Glomerular visceral epithelial cell (primary cell): ENCODE measurements at regions not wholly inside any gene's neighbourhood (a gene's known extent, or its start where the extent isn't known, plus 50 kb on each side); places are given as distances from the start of the nearest gene placed in this dataset.

Experiments
- DNase-seq: peaks from one replicate; pipeline ENCODE4 v3.0.0-alpha.2; 2016; ENCODE audit errors: extremely low spot score

DNA sequence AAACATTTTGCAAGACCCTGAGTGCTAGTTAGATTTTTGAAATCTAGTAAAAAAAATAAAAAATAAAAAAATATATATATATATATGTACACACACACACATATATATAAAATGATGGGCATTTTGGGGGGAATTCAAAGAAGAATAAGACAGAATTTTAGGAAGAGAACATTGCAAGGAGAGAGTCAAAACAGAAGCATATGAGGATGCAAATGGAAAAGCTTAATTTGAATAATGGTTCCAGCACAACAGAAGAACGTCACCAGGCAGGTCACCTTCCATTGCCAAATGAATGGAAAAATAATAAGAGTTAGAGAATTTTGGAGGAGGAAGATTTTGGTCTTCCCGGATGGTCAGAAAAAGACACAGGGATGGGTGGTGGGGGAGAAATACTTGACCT is 1097.2 kb downstream of the BCL11A start:
- no peak for DNase-seq

DNA sequence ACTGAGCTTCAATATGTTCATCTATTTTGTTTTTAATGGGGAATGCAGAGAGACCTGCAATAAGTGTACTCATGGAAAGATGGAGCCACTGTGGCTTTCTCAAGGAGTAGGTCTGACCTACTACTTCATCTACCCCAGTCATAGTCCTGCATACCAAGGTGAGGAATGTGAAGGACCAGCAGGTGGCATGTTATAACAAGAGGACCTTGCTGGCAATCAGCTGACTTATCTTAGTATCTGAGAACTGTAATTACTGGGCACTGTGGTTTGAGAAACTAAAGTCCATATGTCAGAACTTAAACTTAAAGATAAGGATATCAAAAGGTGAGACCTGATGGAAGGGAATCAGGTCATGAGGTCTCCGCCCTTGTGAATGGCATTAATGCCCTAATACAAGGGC is 1104.2 kb downstream of the BCL11A start:
- no peak for DNase-seq

DNA sequence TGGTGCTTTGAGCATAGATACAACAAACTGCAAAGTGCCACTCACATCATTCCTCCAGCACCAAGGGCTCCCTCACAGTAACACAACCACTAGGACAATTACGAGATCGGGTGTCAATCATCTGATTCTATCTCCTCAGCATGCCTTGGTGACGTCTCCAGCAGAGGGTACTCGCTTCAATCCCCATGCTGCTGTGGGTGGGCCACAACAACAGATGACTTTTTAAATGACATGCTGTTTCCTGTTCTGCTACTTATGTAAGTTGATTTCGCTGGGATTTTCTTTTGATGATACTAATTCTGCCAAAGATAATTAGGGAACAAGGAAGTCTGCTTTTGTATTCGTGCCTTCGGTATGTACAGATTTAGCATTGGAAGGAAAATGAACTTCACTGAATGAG is 1113.0 kb downstream of the BCL11A start:
- no peak for DNase-seq

DNA sequence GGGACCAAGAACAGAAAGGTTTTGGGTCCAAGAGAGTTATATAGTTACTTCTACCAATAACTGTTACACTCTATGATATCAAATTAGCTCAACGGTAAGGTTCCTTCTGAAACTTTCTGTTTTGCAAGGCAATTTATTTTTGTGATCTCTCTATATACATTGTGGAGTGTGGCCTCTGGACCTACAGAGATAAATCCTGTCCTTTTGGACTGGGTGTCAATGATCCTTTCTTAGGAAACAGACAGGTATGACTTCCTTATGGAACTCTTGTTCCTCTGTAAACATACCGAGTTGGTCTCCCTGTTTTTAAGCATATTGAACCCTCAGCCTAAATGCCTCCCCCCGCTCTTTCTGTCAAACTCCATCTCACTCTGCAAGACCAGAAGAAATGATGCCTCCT is 1117.8 kb downstream of the BCL11A start:
- DNase-seq, result no peak

DNA sequence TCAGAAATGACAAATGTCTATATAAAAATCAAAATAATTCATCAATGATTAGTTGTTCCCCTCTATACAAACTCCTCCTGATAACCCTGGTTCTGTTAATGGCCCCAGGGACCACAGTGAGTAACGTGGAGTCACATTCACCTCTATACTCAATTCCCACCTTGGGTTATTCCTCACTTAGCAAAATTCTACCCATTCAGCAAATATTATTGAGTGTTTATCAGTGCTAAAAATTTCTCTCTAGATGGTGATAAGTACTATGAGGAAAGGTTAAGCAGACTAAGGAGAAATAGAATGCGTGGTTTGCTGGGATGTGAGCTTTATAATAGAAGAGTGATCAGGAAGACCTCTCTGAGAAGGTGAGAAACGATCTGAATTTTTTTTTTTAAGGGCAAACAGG is 1124.5 kb downstream of the BCL11A start:
- no peak for DNase-seq

DNA sequence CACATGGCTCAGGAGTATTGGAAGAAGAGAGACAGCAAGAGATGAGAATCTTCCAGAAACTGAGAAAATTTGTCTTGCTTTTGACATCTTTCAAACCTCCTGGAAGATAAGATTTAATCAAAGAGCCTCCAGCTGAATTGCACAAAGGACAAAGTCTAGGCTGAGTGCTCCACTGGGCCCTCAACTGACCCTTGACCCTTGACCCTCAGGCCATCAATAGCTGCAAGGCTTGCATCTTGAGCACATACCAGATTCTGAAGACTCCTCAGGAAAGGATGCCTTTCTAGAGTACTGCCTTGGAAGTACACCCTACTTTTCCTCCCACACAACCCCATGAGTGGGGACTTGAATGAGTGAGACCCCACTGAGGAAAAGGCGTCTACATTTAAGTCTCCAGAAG is 1125.5 kb downstream of the BCL11A start:
- no peak for DNase-seq

DNA sequence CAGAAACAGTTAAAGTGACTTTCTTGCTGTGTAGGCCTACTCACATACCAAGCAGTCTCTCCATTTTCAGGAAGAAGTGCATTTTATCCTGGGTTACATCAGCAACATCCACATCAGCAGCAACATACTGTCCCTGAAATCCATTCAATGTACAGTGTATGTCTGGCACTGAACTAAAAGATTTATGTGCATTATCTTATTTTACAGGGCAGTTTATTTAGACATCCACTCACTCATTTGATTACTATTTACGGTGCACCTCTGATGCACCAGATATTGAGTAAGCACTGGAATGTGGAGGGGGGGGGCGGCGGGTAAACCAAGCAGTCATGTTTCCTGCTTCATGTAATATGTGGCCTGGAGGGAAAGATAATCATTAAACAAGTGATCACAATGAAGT is 1128.2 kb downstream of the BCL11A start:
- no peak for DNase-seq

DNA sequence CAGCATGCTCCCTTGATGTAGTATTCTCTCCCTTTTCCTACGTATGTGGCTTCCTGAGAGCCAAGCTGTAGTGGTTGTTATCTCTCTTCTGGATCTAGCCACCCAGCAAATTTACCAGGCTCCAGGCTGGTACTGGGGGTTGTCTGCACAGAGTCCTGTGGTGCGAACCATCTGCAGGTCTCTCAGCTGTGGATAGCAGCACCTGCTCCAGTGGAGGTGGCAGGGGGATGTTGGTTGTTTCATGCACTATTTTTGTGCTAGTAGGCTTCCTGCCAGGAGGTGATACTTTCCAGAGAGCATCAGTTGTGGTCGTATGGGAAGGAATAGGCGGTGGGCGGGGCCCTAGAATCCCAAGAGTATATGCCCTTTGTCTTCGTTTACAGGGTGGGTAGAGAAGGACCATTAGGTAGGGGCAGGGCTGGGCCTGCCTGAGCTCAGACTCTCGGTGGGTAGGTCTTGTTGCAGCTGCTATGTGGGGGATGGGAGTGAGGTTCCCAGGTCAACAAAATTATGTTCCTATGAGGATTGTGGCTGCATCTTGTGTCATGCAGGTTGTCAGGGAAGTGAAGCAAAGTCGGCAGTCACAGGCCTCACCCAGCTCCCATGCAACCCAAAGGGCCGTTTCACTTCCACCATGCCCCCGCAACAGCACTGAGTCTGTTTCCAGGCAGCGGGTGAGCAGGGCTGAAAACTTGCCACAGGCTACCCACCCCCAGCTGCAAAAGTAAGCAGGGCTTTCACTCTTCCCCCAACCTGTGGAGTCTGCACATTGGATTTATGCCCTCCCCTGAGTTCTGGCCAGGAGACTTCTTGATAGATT is 1139.5 kb downstream of the BCL11A start:
- DNase-seq, result no peak

DNA sequence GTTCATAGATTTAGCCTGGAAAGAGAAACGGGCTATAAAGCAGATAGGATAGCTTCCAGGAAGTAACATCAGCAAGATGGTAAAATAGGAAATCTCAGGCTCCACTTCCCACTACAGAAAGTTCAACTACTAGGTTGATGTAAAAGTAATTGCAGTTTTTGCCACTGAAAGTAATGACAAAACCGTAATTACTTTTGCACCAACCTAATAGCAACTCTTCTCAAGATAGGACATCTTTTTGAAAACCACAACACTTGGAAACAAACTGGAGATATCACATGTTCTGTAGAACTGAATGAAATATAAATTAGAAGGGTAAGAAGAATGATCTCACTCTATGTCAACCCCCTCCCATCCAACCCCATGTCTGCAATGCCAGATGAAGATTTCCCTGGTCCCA is 1154.3 kb downstream of the BCL11A start:
- DNase-seq, result no peak

DNA sequence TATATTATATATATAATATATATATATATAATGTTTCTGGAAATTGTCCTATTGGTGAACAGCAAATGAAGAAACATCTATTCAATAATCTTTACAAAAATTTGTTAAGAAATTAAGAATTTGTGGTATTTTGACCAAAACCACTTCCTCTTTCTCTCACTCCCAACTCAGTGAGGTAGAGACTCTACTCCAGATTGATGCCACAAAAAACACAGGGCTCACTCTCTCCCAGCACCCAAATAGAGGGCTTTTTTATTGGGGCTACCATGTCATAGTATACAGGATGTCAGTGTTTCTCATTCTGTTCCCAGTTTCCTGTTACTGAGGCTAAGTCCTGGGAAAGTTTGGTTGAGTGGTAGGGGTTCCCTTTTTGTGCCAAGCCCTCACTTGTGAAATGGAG is 1155.4 kb downstream of the BCL11A start:
- no peak for DNase-seq

DNA sequence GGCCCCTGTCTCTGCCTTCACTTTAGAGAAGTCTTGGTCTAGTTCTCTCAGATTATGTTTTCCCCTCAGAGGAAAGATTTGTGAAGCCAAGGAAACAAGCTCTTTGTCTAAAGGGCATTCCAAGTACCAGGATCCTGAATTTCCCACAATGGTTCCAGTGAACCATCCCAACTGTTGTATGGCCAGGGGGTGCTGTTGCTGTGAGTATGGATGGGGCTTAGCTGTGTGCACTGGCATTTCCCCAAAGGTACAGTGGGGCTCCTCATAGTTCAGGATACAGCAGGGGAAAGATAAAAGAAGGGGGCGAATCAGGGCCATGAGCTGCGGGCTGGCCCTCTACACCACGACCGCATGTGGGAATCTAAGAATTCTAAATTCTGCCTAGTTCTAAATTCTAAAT is 1154.0 kb upstream of the FANCL start:
- no peak for DNase-seq

DNA sequence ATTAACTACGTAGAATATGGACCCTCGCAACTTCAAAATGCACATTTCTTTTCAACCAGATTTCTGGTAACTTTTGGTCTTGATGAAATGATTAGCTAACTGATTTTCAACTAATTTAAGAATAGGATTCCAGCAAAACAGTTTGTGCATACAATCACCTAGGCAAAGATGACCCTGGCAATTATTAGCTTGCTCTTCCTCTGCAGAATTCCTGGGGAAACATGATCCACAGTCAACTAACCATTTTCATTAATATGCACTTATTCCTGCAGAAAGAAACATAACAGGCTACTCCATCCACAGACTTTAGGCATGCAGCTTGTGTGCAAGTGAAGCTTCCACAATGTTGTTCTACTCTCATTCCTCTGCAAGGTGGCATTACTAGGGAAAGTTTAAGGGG is 1150.8 kb upstream of the FANCL start:
- no peak for DNase-seq

DNA sequence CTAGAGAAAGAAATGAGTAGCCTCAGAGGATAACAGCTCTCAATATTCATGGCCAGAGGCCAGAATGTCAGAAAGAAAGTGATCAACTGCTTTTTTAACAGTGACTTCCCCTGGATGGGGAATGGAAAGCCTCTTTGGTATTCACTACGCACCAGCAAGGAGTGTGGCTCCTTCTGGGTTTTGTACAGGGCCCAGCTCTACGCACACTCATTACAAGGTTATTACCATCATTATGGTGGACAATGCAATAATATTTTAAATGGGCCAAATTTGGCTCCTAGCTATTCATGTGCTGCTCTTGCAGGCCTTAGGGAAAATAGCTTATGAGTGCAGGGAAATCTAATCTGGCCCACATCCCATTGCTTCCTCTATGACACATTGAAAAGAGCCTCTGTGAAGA is 1149.5 kb upstream of the FANCL start:
- no peak for DNase-seq

DNA sequence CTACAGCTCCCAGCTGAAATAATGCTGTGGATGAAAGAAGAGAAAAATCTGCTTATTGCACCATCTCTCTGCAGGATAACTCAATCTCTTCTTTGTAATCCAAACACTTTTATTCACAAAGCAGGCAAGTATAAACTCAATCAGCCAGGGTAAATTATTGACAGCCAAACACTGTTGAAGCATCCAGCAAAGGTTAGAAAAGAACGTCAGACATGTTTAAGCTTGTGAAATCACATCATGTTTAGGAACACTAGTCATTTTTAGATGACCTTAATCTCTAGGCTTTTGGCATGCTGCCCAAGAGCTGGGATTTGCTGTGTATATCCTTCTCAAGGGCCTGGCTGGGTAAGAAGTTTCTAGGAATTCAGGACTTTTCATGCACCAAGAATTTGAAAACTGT is 1148.1 kb upstream of the FANCL start:
- DNase-seq, result peak; percentile 9

DNA sequence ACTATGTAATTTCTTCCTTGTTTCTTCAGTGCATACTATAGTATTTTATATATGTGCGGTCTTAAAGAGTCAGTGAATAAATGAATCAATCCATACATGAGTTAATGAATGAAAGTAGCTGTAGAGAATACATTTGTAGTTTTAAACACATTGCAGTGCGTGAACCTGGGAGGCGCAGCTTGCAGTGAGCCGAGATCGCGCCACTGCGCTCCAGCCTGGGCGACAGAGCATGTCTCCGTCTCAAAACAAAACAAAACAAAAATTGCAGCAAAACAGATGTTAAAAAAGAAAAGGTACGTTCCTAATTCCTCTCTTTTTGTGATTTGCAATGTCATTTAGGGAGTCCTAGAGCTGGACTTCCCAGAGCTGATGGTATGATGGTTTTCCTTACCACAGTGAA is 1144.8 kb upstream of the FANCL start:
- no peak for DNase-seq

DNA sequence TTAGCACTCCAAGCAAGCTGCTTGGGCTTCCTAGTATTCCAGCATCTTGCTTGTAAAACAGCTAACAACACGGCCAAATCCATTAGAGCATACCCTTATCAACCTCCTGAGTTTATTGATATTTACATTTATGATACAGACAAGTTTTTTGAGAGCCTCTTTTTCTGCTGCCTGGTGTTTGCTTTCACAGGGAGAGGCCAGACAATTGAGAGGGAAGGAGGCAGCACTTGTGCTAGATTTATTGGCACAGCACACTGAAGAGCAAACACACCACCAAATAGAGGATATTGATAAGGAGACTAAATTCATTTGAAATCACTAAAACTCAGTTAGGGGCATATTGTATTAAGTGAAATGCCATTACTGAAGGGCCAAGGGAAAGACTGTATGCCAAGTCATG is 1142.3 kb upstream of the FANCL start:
- no peak for DNase-seq

DNA sequence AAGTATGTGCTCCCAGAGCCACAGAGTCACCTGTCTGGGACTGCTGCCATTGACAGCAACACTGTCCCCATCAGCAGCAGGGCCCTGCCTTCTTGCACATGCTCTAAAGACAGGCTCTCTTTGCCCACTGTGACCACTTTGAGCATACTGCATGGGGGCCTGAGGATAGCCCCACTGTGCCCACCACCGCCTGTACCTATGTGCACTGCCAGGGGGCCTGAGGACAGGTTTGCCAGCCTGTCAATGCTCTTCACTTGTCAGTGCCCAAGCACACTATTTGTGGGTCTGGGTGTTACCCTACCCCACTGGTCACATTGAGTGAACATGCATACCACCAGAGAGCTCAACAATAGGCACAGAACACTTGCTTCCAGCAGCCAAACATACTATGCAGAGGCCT is 1137.0 kb upstream of the FANCL start:
- DNase-seq, result no peak

DNA sequence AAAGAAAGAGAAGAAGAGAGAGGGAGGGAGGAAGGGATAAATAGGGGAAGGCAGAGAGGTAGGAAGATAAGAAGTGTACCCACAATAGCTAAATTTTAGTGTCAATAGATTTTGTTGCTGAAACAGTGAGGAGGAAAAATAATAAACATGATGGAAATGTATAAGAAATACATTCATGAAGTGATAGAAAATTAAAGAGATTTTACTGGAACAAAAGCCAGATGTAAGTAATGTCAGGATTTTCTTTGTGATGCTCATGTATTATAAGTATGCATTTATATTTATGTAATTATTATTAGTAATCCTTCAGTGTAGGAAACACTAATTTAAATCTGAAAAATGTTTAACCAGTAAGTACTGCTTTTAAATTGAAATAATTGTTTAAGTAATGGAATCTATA is 1125.2 kb upstream of the FANCL start:
- no peak for DNase-seq

DNA sequence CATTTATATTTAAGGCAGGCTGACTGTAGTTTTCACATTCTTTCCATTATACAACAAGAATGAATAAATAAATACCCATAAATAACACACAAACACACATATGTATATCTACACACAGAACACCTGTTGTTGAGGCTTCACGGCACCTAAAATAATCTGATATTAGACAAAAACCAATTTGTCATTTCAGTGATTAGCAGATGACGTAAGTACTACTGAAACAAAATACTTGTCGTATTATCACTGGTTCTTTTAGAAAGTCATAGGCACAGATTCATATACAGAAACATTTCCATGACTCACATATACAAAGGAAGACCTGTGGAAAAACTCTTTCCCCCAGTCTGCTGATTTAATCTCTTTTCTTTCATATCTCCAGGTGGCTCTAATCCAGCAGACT is 1113.4 kb upstream of the FANCL start:
- DNase-seq, result no peak

DNA sequence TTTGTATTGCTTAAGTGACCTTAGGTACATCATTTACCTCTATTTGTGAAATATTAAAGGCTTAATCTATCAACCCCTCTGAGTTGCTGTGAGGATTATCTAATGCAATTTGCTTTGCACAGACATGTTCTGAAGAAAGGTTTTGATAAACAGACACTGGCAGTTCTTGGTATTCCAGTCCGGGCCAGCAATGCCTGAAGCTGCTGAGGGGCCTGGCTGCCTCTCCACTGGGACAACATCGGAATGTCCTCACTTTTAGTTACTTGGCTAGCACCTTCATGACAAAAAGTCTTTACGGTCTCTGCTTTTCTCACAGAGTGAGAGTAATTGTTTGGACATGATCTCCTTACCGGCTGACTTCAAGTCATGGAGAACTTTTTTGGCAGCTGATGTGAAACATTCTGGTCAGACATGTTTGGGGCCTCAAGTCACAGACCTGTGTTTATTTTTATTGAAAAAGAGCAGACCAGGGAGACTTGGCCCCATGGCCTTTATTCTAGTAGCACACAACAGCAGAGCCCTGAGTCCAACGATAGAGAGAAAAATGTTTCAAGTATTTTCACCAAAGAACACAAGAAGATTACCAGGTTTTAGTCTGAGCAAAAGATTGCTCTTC is 1112.3 kb upstream of the FANCL start:
- DNase-seq, result no peak

DNA sequence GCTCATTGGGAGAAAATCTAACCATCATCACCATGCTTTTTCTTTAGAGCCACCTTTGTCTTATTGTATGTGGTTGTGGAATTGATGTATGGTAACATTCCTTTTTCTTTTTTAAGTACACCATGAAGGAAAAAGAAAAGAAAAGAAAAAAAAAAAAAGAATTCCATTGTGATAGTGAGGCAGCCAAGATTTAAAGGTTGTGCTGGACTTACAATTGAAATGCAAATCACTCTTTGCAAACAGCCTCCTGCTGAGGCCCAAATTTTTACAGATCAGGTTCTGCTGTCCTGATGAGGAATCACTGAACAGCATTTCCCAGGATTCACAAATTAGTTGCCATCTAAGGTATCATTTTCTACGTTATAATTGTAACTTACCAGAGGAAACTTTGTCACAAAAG is 1101.0 kb upstream of the FANCL start:
- DNase-seq, result no peak

DNA sequence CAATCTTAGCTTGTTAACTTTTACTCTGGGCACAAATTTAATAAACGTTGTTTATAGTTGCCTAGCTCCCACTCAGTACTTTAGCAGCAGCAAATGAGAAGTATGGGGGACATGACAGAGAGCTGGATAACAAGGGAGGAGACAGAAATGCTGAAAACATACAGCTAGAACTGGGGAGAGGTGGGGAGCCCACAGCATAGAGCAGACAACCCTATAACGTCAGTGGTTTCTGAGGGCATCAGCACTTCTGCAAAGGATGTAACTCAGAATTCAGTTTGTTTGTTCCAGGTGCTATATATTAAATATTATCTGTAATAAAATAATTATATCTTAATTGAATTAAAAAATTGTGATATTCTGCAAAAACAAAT is 1098.7 kb upstream of the FANCL start:
- DNase-seq, result no peak

DNA sequence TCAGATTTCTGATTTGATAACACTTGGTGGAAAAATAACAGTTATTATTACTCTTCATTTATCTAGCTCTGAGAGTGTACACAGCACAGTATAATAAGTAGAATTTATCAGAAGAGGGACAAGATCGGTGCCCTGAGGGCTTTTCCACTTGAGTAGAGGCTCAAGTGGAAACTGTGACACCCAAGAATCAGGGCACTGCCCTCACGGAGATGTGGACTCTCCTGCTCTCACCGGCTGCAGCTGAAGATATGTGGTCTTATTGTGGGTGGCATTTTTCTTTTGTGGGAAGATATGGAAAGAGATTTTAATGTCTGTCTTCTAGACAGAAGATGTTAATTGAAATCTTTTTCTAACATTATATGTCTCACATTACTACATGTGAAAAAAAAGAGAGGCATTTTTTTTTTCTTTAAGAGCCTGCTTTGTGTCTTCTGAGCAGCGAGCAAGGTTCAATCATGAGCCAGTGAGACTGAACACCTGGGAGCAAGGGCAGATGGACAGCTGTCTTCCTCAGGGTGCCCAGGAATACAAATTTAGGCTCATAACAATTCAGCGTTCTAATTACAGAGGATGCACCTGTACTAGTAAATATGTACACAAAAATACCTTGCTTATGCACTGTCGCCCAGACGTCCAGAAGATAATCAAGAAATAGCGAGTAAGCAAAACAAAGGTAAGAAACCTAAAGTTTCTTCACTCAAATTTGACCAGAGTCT is 1098.2 kb upstream of the FANCL start:
- DNase-seq, result no peak
